Hepatic stellate cell (primary cell): ENCODE measurements at regions not wholly inside any gene's neighbourhood (a gene's known extent, or its start where the extent isn't known, plus 50 kb on each side); places are given as distances from the start of the nearest gene placed in this dataset.
"Not testable (repeated sequence)": the region's sequence is repeated elsewhere in the genome, so short reads cannot be mapped to it uniquely, and the experiment has no call there.

Experiments
- DNase-seq: peaks from one replicate; pipeline ENCODE4 v3.0.0; 2011; ENCODE audit warnings: low spot score

- DNase-seq: no peak
These were observed 154.9 kb upstream of the CARMIL1 start for GRCh38 chr6:25124216-25124715.

- DNase-seq: no peak
These were observed 153.4 kb upstream of the CARMIL1 start for GRCh38 chr6:25125736-25126135.

DNA sequence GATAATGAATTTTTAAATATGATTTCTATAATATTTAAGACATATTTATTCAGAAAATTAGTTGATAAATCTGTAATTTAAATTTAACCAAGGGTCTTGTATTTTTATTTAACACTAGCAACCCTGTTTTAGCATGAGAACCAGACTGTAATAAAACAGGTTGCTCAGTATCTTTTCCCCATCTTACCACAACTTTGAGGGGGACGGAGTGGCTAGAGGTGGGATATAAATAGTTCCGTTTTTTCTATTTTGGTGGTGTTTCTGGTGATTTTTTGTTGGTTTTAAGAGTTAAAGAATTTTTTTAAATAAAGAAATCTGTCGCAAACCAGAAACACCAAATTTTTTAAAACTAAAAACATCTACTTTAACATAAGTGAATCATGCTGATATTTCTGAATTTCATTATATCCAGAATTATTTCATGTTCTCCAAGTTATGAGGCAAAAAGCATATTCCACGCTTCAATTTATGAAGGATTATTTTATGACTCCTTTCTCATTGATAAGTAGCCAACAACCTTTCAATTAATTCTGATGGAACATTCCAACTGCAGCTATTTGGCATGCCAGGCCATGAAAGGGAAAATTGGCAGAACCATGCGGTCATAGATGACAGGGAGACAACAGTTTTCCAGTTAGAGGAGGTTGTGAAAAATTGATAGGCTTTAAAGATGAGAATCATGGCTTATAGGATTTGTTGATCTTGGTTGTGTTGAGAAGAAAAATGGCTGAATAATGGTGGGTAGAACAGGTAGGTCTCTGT lies 151.9 kb upstream of the CARMIL1 start:
- DNase-seq: no peak

DNA sequence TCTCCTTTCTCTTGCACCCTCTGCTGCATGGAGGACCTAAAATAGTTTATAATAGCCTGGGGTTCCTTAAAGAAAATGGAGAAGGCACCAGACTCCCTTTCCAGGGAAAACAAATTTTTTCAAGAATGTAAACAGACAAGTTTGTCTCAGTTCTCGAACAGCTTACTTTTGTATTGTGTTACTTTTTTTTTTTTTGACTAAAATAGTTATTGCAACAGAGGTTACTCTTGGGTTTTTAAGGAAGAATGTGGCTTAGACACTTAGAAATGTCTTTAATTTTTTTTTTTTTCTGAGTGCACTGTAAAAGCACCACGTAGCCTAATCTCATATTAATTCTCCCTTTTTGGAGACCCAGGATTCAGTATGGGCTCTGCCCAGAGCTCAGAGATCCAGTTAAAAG lies 148.7 kb upstream of the CARMIL1 start:
- DNase-seq: no peak

- no peak for DNase-seq
These were observed 146.2 kb upstream of the CARMIL1 start for GRCh38 chr6:25132934-25133333.

DNA sequence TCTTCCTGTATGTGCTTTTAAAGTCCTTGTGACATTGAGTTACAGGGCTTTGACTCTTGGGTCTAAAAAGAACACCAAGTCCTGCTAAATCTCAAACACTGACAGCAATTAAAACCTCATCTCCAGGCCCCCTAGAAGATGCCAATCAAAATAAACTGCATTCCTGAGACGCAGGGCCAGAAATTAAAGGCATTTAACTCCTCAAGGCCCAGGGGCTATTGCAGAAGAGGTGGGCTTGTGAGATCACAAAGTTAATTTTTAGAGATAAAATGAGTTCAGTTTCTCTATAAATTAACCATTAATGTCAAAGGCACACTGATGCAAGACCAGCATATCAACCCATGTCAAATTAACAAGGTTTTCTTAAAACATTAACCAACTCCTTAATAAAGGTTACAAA lies 145.6 kb upstream of the CARMIL1 start:
- DNase-seq: no peak

DNA sequence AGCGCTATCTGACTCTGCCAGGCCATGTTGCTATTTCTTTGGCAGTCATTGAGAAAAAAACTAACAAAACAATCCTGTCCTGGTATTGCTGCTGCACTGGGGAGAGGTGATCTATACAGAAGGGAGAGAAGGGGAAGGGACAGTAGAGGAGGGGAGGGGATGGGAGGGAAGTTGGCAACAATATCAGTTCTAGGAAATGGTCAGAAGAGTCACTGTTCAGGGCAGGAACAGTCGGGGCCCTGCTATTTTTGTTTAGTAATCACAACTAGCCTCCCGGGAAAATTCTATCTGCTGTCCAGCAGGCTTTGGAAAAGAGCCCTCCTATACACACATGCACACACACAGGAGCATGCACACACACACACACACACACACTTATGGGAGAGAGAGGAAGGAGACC lies 142.3 kb upstream of the CARMIL1 start:
- DNase-seq: no peak

- no peak for DNase-seq
These were observed 141.7 kb upstream of the CARMIL1 start for GRCh38 chr6:25137480-25137879.

DNA sequence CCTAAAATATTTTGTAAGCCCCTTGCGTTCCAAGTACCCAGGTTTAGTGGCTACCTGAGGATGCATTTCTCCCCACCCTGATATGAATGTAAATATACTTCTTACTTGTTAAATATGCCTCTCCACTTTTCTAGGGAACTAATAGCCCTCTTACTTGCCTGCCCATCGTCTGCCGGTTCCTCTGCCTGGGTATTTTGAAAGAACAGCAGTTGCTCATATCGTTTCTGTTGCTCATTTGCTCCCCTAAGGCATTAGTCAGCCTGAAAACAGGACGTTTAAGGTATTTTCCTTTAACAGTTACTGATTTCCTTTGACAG lies 141.3 kb upstream of the CARMIL1 start:
- DNase-seq: no peak

- peak; percentile 58 for DNase-seq
These were observed 140.8 kb upstream of the CARMIL1 start for GRCh38 chr6:25138233-25138933.

DNA sequence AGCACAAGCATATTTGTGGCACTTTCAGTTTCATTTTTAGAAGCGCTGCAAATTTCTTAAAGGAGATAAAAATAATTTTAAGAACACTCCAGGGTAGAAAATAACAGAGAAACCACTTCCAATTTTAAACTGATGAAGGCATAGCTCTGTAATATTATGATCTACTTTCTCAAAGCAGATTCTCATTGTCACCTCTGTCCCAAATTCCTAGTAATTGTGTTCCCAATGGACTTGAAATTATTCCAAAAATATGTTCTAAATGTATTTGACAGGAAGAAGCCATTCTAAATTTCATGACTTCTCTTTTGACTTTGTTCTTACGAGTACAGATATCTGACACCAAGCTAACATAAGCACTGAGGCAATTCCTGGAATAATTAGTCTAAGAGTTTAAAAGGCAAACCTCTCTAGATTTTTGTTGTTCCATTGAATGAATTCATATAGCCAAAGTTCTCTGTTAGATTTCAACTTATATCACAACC lies 140.2 kb upstream of the CARMIL1 start:
- DNase-seq: no peak

GRCh38 chr6:25139608-25140007 lies 139.6 kb upstream of the CARMIL1 start:
- not testable (repeated sequence) for DNase-seq

- no peak for DNase-seq
These were observed 136.7 kb upstream of the CARMIL1 start for GRCh38 chr6:25142506-25142905.

DNA sequence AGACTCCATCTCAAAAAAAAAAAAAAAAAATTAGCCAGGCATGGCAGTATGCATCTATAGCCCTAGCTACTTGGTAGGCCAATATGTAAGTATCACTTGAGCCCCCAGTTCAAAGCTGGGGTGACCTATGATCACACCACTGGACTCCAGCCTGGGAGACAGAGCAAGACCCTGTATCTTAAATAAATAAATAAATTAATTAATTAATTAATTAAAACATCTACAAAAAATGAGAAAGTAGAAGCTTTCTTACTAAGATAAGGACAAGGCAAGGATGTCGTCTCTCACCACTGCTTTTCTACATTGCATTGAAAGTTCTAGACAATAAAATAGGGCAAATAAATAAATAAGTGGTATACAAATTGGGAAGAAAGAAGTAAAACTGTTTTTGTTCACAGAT lies 134.3 kb upstream of the CARMIL1 start:
- DNase-seq: no peak

- no peak for DNase-seq
These were observed 132.0 kb upstream of the CARMIL1 start for GRCh38 chr6:25147223-25147622.

DNA sequence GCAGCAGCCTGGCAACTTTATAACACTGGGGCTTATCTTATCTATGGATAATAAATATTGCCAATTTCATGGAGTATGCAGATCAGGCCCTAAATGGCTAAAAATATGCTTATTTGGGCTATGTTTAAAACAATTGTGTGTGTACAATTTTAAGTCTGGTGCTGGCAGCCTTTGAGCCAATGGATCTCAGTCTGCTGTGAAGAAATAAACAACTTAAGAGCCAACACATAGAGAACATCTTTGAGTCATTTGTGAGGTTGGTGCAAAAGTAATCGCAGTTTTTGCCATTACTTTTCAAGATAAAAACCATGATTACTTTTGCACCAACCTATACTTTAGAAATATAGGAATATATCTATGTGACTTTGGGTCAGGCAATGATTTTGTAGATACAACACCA lies 129.1 kb upstream of the CARMIL1 start:
- no peak for DNase-seq

DNA sequence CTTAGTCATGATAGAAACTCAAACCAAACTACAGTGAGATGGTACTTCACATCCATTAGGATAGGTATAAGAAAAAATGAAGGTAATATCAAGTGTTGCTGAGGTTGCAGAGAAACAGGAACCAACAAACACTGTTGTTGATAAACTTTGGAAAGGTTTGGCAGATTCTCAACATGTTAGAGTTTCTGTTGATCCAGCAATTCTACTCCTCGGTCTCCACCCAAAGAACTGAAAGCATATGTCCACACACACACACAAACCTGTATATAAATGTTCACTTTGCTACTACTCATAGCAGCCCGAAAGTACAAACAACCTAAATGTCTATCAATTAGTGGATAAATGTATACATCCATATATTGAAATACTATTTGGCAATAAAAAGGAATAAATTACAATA lies 128.3 kb upstream of the CARMIL1 start:
- no peak for DNase-seq

GRCh38 chr6:25153079-25153478 lies 126.1 kb upstream of the CARMIL1 start:
- no peak for DNase-seq

DNA sequence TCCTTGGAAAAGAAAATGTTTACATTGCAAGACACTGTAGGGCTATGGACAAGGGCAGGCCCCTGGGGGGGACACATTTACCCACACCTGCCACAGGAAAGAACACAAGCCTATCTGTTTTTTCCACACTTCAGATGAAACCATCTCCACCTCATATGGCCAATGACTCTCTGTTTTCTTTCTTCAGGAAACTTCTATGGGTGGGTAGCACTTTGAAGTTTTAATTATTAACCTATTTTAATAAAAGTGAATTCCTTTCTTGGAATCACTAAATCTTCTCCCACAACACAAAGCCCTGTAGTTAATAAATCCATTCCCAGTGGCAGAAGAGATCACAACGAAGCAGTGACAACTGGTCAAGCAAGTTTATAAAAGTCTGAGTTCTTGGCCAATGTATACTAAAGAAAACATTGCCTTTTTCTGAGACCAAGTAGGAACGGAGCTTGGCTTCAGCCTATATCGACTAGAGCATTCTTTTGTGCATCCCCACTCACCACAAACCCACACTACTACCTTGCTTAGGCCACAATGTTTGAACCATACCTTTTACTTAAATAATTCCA lies 125.1 kb upstream of the CARMIL1 start:
- DNase-seq: no peak

DNA sequence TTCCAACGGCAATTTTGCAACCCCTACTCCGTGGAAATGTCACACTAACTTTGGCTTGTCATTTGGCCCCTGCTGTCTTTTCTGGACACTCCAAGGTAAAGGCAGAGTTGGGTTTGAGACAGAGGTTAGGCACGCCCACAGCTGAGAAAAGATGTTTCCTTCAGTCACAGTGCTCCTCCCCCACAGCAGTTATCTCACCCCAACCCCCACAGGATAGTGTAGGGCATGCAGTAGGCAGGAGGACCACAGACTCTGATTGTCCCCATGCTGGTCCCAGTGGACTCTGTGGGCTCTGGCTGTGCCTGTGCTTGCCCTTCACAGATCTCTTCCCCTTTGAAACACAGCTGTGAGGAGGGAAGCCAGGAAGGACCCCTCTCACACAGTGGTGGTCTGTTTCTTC lies 124.0 kb upstream of the CARMIL1 start:
- no peak for DNase-seq

GRCh38 chr6:25156123-25156522 lies 123.1 kb upstream of the CARMIL1 start:
- DNase-seq: peak; percentile 54

DNA sequence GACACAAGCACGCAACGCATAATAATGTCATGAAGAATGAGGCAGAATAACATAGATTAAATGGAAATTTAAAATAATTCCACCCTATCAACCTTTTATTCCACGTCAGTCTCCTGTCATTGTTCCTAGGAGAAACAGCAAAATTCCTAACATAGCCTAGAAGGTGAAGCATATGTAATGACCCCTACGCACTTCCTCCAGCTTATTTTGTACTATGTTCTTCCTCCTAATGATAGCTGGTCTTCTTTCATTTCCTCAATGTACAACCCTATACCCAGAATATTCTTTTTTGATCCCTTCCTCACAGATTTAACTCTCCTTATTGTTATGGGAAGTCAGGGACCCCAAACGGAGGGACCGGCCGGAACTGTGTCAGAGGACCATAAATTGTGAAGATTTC lies 122.0 kb upstream of the CARMIL1 start:
- no peak for DNase-seq

DNA sequence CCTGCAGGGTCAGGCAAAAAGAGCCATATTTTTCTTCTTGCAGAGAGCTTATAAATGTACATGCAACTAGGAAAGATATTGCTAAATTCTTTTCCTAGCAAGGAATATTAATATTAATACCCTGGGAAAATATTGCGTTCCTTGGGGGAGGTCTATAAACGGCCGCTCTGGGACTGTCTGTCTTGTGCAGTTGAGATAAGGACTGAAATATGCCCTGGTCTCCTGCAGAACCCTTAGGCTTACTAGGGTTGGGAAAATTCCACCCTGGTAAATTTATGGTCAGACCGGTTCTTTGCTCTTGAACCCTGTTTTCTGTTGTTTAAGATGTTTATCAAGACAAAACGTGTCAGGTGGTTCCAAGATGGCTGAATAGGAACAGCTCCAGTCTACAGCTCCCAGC lies 121.3 kb upstream of the CARMIL1 start:
- no peak for DNase-seq
